NT2/D1 (cell line): ENCODE measurements at regions not wholly inside any gene's neighbourhood (a gene's known extent, or its start where the extent isn't known, plus 50 kb on each side); places are given as distances from the start of the nearest gene placed in this dataset.
"Not testable (repeated sequence)": the region's sequence is repeated elsewhere in the genome, so short reads cannot be mapped to it uniquely, and the experiment has no call there.

Experiments used
- SUZ12 ChIP-seq: IDR thresholded peaks from 2 replicates; pipeline ENCODE4 v1.6.1; 2011; ENCODE audit not compliant: insufficient read length, insufficient read depth; ENCODE audit errors: extremely low read depth
- YY1 ChIP-seq: IDR thresholded peaks from 2 replicates; pipeline ENCODE4 v1.6.1; 2011; ENCODE audit not compliant: insufficient read length, insufficient read depth
- ZNF274 ChIP-seq: IDR thresholded peaks from 2 replicates; pipeline ENCODE4 v1.6.1; 2011; ENCODE audit warnings: mild to moderate bottlenecking, low read depth, low read length

- TF ChIP-seq SUZ12, ZNF274, YY1: not testable (repeated sequence)
Observed at GRCh38 chr5:67982160-67982559, 233.4 kb upstream of the PIK3R1 start.
